GM20431 (cell line): ENCODE measurements at regions not wholly inside any gene's neighbourhood (a gene's known extent, or its start where the extent isn't known, plus 50 kb on each side); places are given as distances from the start of the nearest gene placed in this dataset.
"Not testable (repeated sequence)": the region's sequence is repeated elsewhere in the genome, so short reads cannot be mapped to it uniquely, and the experiment has no call there.

Experiments
- in situ Hi-C: fragments of 300-500 bp; cut with MseI, MboI; formaldehyde crosslinking; loops from one replicate; pipeline ENCODE4 v1.15.0; 2020; ENCODE audit warnings: low sequenced_read_pairs; ENCODE audit not compliant: unreplicated experiment

DNA sequence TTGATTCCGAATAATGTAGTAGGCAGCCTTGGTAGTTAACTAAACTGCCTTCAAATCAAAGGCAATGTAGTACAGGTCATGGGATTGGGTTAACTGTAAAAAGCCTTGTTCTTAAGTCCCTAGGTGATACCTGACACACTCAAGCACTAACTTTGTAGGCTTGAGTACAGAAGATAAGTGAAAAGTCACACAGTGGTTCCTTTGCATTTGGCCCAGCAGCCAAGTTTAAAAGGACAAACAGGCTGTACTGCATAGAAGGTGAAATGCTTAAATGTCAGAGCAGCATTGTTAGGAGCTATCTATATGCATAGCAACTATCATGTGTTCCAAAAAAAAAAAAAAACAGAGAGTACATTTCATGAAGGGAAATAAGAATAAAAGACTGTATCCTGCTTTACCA is 178.4 kb downstream of the ATOH1 start:
- in situ Hi-C loops = no loop called here

DNA sequence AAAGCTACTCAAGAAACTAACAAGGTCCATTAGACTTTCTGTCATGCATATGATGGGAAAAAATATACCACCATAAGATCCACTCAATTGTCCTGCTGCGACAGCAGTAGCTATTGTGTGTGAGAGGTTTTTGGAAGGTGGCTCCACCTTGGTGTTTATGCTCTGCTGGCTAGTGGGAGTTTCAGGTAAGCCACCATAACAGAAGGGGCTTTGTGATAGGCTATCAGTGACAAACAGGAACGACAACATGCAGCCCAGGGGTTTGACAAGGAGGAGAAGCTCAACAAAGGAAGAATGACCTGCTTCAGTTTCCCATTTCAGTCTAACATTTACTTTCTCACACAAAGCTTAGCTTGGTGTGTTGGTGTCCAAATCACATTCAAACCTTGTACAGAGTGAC is 182.6 kb downstream of the ATOH1 start:
- in situ Hi-C loops = no loop called here

DNA sequence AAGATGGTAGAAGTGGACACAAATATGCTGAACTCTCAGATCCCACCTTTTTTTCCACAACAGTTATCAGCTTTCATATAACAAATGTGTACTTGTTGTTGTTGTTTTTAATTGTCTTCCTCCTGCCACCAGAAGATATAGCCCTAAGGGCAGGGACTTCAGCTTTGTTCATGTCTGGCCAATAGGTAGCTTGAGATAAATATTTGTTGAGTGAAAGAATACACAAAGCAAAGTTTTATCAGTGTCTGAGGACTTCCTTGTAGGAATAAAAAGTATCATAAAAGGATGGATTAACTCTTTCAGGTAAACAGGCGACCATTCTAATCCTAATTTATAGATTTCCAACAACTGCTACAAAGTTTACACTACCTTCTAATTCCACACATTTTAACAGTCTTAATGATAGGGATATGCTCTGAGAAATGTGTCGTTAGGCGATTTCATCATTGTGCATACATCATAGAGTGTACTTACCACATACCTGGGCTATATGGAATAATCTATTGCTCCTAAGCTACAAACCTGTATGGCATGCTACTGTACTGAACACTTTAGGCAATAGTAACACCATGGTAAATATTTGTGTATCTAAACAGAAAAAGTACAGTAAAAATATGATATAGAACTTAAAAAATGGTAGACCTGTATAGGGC is 186.1 kb downstream of the ATOH1 start:
- in situ Hi-C loops = no loop called here

DNA sequence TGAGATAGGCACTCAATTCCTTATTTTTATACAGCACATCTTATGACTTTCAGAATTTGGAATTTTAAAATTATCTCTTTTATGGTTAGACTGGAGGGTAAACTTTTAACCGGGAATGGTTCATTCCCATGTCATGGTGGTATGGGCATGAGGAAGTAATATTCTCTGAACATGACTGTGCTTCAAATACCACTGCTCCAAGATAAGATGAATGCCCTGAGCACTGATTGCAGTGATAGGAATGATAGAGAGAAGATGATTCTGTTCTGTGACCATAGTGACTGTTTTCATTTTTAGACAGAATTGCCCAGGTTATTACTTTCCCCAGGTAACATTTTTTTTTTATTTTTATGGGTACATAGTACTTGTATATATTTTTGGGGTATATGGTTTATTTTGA is 187.4 kb downstream of the ATOH1 start:
- in situ Hi-C loops = no loop called here

DNA sequence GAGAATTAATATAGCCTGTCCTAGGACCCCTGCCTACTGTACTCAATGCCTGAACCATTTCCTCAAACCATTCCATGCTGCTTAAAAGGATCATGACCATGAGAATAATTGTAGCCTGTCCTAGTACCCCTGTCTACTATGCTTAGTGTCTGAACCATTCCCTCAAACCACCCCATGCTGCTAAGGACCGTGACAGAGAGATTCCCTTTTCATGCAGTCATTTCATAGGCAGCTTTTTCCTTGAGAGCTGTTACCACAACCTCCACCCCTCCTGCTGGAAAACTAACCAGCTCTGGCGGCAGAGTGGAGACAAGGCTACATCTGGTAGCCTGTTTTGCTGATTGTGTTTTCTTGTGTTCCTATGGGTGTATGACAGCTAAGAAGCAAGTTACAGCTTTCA is 174.9 kb upstream of the SMARCAD1 start:
- in situ Hi-C loops = no loop called here

DNA sequence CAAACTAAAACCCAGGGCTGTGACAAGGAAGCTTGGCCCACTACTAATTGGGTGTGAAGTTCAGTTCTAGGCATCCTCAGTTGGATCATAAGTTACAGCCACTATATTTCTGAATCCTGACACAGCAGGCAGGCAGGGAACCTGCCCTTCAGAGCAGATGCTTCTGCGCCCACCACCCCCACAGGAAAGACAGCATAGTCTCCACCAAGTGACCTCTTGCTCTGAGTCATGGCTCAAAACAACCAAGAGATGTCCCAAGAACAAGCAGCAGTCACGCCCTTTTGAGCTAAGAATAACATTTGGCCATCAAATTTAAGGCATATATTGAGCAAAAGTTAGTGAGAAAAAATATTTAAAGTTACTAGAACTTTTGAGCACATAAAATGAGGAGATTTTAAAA is 170.7 kb upstream of the SMARCAD1 start:
- in situ Hi-C loops = no loop called here

DNA sequence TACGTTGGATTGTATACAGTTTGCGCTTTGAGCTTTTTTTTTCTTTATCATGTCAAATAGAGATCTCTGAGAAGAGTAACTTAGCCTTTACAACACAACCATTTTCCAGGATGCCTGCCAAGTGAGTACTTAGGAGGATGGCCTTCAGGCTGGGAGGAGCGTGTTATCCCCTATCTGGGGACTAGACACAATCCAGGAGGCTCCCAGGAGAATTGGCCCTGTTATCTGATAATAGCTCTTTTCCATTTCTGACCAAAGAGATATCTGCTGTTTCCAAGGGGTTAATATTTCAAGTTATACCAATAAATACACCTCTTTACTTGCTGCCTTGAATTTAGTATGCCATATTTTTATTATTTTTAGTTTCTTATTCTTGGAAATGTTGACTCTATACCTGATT is 169.5 kb upstream of the SMARCAD1 start:
- in situ Hi-C loops = no loop called here

DNA sequence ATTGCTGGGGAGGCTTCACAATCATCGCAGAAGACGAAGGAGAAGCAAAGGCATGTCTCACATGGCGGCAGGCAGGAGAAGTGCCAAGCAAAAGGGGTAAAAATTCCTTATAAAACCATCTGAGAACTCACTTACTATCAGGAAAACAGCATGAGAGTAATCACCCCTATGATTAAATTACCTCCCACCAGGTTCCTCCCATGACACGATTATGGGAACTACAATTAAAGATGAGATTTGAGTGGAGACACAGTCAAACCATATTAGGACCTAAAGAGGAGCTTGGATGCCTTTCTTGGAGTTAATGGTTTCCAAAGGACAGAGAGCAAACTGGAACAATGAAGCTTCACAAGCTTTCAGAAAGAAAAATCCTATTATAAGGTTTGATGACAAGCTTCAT is 168.4 kb upstream of the SMARCAD1 start:
- in situ Hi-C loops = no loop called here

DNA sequence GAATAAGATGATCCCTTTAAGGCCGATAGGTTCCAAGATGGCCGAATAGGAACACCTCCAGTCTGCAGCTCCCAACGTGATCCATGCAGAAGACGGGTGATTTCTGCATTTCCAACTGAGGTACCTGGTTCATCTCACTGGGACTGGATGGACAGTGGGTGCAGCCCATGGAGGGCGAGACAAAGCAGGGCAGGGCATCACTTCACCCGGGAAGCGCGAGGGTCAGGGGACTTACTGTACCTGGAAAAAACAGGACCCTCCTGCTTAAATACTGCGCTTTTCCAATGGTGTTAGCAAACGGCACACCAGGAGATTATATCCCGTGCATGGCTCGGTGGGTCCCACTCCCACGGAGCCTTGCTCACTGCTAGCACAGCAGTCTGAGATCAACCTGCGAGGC is 163.2 kb upstream of the SMARCAD1 start:
- in situ Hi-C loops = not testable (repeated sequence)

DNA sequence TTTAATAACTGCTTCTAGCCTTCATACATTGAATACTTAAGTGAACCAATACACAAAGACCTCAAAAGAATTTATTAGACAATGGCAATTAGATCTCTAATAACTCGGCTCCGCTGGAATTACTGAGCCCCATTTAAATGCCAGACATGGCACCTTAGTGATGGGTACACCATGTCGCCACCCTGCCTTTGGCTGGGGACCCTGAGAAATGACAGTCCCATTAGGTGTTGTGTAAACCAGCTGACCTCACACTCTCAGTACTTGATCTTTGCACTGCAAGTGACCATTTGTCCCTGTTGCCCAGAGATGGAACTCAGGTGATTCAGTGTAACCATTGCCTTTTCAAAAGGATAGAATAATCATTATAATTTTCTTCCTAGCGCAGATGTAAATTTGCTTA is 144.6 kb upstream of the SMARCAD1 start:
- in situ Hi-C loops = no loop called here

DNA sequence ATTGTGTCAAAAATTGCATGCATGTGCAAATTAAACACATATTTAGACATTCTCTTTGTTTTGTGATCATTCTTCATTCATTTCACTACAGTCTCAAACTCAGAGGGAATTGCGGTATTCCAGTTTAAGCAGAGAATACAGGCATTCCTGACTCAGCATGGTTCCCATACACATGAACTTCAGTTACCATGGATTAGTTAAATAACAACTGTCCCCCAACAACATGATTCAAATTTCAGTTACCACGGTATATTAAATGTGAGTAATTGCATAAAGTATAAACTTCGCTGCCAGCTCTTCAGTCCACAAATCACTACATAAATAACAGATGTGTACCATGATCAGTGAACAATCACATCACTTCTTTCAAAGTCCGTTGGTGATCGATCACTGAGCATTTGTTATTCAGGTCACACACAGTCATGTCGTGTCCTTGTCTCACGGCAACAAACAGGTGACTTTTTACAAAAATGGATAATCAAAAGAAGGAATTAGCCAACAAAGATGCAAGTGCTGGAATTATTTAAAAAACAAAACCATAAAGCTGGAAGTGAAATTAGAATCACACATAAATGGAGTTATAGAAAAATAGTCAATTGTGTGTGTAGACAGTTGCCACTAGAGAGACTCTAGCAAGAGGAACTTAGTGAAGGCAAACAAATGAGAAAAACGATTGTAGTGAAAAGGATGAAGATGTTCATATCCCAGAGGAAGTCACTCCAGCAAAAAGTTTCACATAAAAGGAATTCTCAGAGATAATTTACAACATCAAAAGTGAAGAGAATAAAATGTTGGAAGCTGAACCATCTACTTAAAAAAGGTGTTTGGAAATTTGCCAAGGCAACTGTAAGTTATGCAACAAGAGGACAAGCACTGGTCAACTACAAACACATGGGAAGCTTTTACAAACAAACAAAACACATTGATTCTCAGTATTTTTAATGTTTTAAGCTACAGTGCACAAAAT is 138.6 kb upstream of the SMARCAD1 start:
- in situ Hi-C loops = no loop called here

DNA sequence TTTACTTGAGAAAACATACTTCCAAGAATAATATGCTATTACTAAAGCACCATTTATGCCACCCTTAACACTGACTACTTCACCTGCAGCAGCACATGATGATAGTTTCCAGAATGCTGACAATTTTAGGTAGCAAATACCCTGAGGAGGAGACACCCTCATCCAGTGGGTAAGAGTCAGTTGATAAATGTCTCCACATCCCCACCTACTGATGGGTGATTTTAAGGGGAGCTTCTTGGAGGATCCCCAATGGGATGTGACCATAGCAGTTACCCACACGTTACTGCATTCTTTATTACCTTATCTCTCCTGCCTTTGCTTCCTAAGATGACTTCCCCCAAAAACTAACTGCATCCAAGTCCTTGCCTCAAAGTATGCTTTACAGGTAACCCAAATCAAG is 131.2 kb upstream of the SMARCAD1 start:
- in situ Hi-C loops = no loop called here

DNA sequence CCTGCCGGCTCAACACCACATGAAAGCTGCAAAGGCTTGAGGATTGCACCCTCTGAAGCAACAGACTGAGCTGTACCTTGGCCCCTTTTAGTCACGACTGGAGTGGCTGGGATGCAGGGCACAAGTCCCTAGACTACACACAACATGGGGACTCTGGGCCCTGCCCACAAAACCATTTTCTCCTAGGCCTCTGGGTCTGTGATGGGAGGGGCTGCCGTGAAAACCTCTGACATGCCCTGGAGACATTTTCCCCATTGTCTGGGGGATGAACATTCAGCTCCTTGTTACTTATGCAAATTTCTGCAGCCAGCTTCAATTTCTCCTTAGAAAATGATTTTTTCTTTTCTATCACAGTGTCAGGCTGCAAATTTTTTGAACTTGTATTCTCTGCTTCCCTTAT is 123.5 kb upstream of the SMARCAD1 start:
- in situ Hi-C loops = no loop called here

DNA sequence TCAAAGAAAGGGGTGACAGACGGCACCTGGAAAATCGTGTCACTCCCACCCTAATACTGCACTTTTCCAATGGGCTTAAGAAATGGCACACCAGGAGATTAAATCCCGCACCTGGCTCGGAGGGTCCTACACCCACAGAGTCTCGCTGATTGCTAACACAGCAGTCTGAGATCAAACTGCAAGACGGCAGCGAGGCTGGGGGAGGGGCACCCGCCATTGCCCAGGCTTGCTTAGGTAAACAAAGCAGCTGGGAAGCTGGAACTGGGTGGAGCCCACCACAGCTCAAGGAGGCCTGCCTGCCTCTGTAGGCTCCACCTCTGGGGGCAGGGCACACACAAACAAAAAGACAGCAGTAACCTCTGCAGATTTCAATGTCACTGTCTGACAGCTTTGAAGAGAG is 108.5 kb upstream of the SMARCAD1 start:
- in situ Hi-C loops = not testable (repeated sequence)

DNA sequence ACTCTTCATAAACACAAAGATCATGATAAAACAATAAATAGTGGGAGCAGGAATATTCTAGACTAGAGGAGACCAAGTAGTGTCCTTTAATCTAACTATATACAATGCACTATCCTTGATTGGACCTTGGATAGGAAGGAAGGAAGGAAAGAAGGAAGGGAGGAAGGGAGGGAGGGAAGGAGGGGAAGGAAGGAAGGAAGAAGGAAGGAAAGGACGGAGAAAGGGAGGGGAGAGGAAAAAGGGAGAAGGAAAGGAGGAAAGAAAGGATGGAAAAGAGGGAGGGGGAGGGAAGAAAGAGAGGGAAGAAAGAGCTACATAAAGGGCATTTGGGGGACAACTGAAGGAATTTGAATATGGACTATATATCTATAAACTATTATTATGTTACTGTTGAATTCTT is 95.0 kb upstream of the SMARCAD1 start:
- in situ Hi-C loops = no loop called here

DNA sequence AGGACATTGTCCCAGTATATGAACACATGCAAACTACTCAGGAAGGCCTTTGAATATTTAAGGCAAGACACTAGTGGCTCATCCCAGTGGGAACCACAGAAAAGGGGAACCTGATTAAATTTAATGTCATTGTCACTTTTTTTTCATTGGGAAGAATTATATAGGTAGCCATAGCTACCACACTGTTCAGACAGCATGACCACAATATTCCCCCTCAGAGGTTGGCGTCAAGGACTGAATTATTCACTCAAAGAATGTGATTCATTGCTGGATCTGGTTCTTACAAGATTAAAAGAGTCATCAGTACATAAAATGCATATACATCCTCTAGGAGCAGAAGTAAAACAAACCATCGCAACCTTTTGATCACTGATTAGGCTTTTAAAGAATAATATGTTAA is 92.0 kb upstream of the SMARCAD1 start:
- in situ Hi-C loops = no loop called here

DNA sequence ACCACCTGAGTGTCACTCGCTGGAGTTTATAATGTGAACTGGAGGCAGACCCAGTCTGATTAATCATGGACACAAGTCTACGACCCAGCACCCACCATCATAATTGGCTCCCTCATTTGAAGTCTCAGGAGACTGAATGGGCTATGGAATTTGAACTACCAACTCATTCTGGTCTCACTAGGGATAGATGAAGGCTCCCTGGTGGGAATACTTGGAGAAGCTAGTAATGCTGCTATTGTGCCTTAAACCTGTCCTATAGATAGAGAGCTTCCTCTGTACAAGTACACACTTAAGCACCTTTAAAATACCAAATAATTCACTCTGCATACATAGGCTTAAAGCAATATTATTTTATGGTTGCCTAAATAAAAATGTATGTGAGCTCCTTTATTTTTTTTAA is 90.8 kb upstream of the SMARCAD1 start:
- in situ Hi-C loops = no loop called here

DNA sequence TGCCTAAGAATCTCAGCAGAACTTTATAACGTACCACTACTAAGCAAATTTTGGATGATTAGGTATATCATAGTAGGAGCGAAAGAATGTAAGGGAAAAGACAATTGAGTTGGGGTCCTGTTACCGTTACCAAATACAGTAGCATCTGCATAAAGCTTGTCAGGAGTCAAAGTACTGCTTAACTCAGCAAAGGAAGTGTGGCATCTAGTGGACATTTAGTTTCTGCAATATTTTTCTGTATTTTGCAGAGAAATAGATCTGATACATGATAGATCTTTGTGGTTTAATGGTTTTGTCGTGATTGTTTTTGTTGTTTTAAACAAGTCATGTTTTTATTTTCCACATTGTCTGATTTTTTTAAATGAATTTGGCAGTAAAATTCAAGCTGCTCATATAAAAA is 81.0 kb upstream of the SMARCAD1 start:
- in situ Hi-C loops = loop anchor here (25.0 kb wide), 1 partner anchor 339 kb away; no protein-coding TSS in a partner anchor

DNA sequence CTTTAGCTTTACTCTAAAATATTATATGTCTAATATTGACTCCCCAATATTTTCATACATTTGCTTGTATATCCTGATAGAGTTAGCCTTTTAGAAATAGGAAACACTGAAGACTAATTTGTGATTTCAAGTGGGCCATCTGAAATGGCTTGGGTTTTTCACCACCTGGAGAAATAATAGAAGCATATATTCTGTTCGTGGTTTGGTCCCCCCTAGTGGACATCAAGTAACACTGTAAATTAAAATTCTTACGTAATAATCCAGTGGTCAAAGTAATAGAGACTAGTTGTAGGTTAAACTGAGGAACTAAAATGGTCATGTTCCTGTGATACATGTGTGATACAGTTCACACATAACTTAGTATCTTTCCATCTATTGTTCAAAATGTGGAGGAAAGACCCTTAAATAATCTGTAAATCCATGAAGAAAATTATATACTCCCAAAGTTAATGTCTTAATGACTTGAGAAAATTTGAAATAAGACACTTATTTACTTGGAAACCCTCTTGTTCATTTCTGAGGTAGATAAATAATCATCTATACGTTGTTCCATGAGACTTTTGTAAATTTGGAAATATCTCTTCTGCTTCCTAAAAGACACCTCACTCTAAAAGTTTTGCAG is 79.8 kb upstream of the SMARCAD1 start:
- in situ Hi-C loops = loop anchor here (25.0 kb wide), 1 partner anchor 341 kb away; no protein-coding TSS in a partner anchor

DNA sequence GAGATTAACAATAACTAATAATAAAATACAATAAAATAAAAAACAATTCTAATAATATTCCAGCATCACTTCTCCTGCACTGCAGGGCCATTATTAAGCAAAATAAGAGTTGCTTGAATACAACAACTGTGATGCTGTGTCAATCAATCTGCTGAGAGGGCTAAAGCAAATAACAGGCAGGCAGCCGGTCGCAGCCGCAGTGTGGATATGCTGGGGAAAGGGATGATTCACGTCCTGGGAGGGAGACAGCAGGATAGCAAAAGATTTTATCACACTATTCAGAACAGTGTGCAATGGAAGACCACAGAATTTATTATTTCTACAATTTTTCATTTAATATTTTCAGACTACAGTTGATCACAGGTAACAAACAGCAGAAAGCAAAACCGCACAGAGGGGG is 76.5 kb upstream of the SMARCAD1 start:
- in situ Hi-C loops = loop anchor here (25.0 kb wide), 1 partner anchor 344 kb away; no protein-coding TSS in a partner anchor

DNA sequence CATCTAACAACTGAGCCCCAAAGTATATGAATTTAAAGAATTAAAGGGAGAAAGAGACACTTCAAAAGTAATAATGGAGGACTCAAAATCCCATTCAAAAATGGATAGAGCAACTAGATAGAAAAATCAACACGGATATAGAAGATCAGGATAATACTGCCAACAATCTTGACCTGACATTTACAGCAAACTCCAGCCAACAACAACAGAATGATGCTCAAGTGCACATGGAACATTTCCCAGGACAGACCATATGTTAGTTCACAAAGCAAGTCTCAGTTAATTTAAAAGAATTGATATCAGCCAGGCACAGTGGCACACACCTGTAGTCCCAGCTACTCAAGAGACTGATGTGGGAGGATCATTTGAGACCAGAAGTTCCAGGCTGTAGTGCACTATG is 72.0 kb upstream of the SMARCAD1 start:
- in situ Hi-C loops = loop anchor here (25.0 kb wide), 1 partner anchor 348 kb away; no protein-coding TSS in a partner anchor
